Liver (tissue), 8 donors: ENCODE measurements at regions not wholly inside any gene's neighbourhood (a gene's known extent, or its start where the extent isn't known, plus 50 kb on each side); places are given as distances from the start of the nearest gene placed in this dataset.

Experiments used
- DNase-seq: peaks from one replicate; pipeline ENCODE4 v3.0.0-alpha.2; 2017; ENCODE audit warnings: low spot score
- H3K27ac ChIP-seq, 2 donors: one replicate each; pipeline ENCODE4 v1.7.0; 2013; ENCODE audit warnings: inconsistent platforms in 2 of 2, low read length in 2 of 2, control low read depth in 1 of 2, low read depth in 1 of 2, mild to moderate bottlenecking in 1 of 2
- H3K27me3 ChIP-seq, 4 donors: one replicate each; pipeline versions ENCODE4 v1.6.1 to v1.7.0; 2013; ENCODE audit warnings: low read length in 3 of 4, inconsistent platforms in 1 of 4, mild to moderate bottlenecking in 1 of 4, moderate library complexity in 1 of 4; ENCODE audit not compliant: control insufficient read depth in 4 of 4, insufficient read depth in 4 of 4
- H3K36me3 ChIP-seq, 4 donors: one replicate each; pipeline versions ENCODE4 v1.6.1 to v1.7.0; 2013; ENCODE audit warnings: low read length in 3 of 4, mild to moderate bottlenecking in 3 of 4, low read depth in 1 of 4, moderate library complexity in 1 of 4; ENCODE audit not compliant: control insufficient read depth in 4 of 4, insufficient read depth in 3 of 4
- H3K4me1 ChIP-seq, 4 donors: one replicate each; pipeline versions ENCODE4 v1.6.1 to v1.7.0; 2013; ENCODE audit warnings: low read length in 3 of 4, mild to moderate bottlenecking in 3 of 4, moderate library complexity in 1 of 4; ENCODE audit not compliant: control insufficient read depth in 4 of 4, insufficient read depth in 4 of 4
- H3K4me3 ChIP-seq, 3 donors: one replicate each; pipeline versions ENCODE4 v1.6.1 to v1.7.0; 2013; ENCODE audit warnings: low read length in 3 of 3, control low read depth in 1 of 3, low read depth in 1 of 3, mild to moderate bottlenecking in 1 of 3
- H3K9ac ChIP-seq, 2 donors: one replicate each; pipeline ENCODE4 v1.7.0; 2013; ENCODE audit warnings: low read length in 2 of 2, mild to moderate bottlenecking in 2 of 2, moderate library complexity in 2 of 2, control low read depth in 1 of 2, low read depth in 1 of 2
- H3K9me3 ChIP-seq, 4 donors: one replicate each; pipeline versions ENCODE4 v1.6.1 to v1.7.0; 2013; ENCODE audit warnings: low read length in 3 of 4; ENCODE audit not compliant: control insufficient read depth in 4 of 4
- EGR1 ChIP-seq, 2 donors: IDR thresholded peaks; 2 replicates each; pipeline ENCODE4 v1.6.1; 2016 to 2018; ENCODE audit warnings: antibody characterized with exemption in 2 of 2, low read depth in 2 of 2
- FOXA2 ChIP-seq: IDR thresholded peaks from 2 replicates; pipeline ENCODE4 v1.6.1; 2016; ENCODE audit warnings: antibody characterized with exemption
- GABPA ChIP-seq, 2 donors: IDR thresholded peaks in 1 of 2; conservative IDR thresholded peaks in 1 of 2; 2 replicates each; pipeline ENCODE4 v1.6.1; 2016; ENCODE audit warnings: antibody characterized with exemption in 2 of 2, mild to moderate bottlenecking in 1 of 2, moderate library complexity in 1 of 2
- HNF4A ChIP-seq, 2 donors: conservative IDR thresholded peaks; 2 replicates each; pipeline ENCODE4 v1.6.1; 2016; ENCODE audit warnings: antibody characterized with exemption in 2 of 2, mild to moderate bottlenecking in 2 of 2
- HNF4G ChIP-seq: IDR thresholded peaks from 2 replicates; pipeline ENCODE4 v1.6.1; 2016; ENCODE audit warnings: antibody characterized with exemption
- JUND ChIP-seq, 2 donors: IDR thresholded peaks; 2 replicates each; pipeline ENCODE4 v1.6.1; 2016; ENCODE audit warnings: antibody characterized with exemption in 2 of 2
- NR2F2 ChIP-seq: IDR thresholded peaks from 2 replicates; pipeline ENCODE4 v1.6.1; 2016; ENCODE audit warnings: antibody characterized with exemption
- RAD21 ChIP-seq, 2 donors: IDR thresholded peaks; 2 replicates each; pipeline ENCODE4 v1.6.1; 2016; ENCODE audit warnings: antibody characterized with exemption in 2 of 2, mild to moderate bottlenecking in 2 of 2
- RXRA ChIP-seq, 2 donors: IDR thresholded peaks; 2 replicates each; pipeline ENCODE4 v1.6.1; 2017 to 2018; ENCODE audit warnings: antibody characterized with exemption in 2 of 2, mild to moderate bottlenecking in 1 of 2
- SP1 ChIP-seq: IDR thresholded peaks from 2 replicates; pipeline ENCODE4 v1.6.1; 2018; ENCODE audit warnings: antibody characterized with exemption, mild to moderate bottlenecking
- TAF1 ChIP-seq: conservative IDR thresholded peaks from 2 replicates; pipeline ENCODE4 v1.6.1; 2016; ENCODE audit warnings: antibody characterized with exemption, mild to moderate bottlenecking
- YY1 ChIP-seq: IDR thresholded peaks from 2 replicates; pipeline ENCODE4 v1.6.1; 2016; ENCODE audit warnings: antibody characterized with exemption, mild to moderate bottlenecking
- WGBS: extraction: QIAGEN DNeasy Blood & Tissue Kit; methylation state at CpG from one replicate; pipeline ENCODE4 v1.1.7; 2013; 5-methylcytosine and 5-hydroxymethylcytosine counted together
- TF ChIP-seq, protein P1 (sequence below): IDR thresholded peaks from 2 replicates; pipeline ENCODE4 v1.6.1; 2016; ENCODE audit warnings: antibody characterized with exemption
- TF ChIP-seq, protein P2 (sequence below): IDR thresholded peaks from 2 replicates; pipeline ENCODE4 v1.6.1; 2016; ENCODE audit warnings: antibody characterized with exemption
- TF ChIP-seq, protein P3 (sequence below): fragments of 150-350 bp; IDR thresholded peaks from 2 replicates; pipeline ENCODE4 v1.5.1; 2017; ENCODE audit warnings: improper control_type of control experiment, low read depth, low read length; ENCODE audit not compliant: missing input control
- TF ChIP-seq, protein P4 (sequence below): IDR thresholded peaks from 2 replicates; pipeline ENCODE4 v1.6.1; 2016; ENCODE audit warnings: antibody characterized with exemption
- TF ChIP-seq, protein P5 (sequence below): IDR thresholded peaks from 2 replicates; pipeline ENCODE4 v1.6.1; 2016; ENCODE audit warnings: antibody characterized with exemption, mild to moderate bottlenecking
- donor health status: healthy.
- donor health status: healthy.
- donor health status: healthy.
- donor health status: healthy.
- donor health status: healthy.

DNA sequence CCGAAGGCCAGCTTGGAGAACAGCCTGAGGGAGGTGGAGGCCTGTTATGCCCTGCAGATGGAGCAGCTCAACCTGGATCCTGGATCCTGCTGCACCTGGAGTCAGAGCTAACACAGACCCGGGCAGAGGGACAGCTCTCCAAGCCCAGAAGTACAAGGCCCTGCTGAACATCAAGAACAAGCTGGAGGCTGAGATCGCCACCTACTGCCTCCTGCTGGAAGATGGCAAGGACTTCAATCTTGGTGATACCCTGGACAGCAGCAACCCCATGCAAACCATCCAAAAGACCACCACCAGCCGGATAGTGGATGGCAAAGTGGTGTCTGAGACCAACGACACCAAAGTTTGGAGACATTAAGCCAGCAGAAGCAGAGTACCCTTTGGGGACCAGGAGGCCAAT is 223.5 kb upstream of the ID4 start:
- Histone ChIP-seq H3K9ac (no peak overlapping the region), H3K27ac (peak overlapping the region in 1 of 2 donors; percentile 3), H3K27me3 (no peaks in the 10 kb centered on the region), H3K9me3 (peaks cover 0 to 4% (median 1%) of the 10 kb centered on the region in 4 donors), H3K36me3 (no peaks in the 10 kb centered on the region), H3K4me1 (no peaks in the 10 kb centered on the region), H3K4me3 (no peak overlapping the region)
- no peak for TF ChIP-seq EGR1 (IDR thresholded peaks at IDR 0.05; ENCODE audit: low read depth in 2 of 2)
- TF ChIP-seq HNF4A (conservative IDR thresholded peaks at IDR 0.05) = no peak
- TF ChIP-seq, protein P1, sequence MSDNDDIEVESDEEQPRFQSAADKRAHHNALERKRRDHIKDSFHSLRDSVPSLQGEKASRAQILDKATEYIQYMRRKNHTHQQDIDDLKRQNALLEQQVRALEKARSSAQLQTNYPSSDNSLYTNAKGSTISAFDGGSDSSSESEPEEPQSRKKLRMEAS = no peak
- TF ChIP-seq FOXA2 = no peak
- TF ChIP-seq, protein P2, sequence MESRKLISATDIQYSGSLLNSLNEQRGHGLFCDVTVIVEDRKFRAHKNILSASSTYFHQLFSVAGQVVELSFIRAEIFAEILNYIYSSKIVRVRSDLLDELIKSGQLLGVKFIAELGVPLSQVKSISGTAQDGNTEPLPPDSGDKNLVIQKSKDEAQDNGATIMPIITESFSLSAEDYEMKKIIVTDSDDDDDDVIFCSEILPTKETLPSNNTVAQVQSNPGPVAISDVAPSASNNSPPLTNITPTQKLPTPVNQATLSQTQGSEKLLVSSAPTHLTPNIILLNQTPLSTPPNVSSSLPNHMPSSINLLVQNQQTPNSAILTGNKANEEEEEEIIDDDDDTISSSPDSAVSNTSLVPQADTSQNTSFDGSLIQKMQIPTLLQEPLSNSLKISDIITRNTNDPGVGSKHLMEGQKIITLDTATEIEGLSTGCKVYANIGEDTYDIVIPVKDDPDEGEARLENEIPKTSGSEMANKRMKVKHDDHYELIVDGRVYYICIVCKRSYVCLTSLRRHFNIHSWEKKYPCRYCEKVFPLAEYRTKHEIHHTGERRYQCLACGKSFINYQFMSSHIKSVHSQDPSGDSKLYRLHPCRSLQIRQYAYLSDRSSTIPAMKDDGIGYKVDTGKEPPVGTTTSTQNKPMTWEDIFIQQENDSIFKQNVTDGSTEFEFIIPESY = no peak
- TF ChIP-seq TAF1 = no peak
- no peak for TF ChIP-seq GABPA (IDR thresholded peaks at IDR 0.05 in 1 of 2, conservative IDR thresholded peaks at IDR 0.05 in 1 of 2)
- TF ChIP-seq, protein P3, sequence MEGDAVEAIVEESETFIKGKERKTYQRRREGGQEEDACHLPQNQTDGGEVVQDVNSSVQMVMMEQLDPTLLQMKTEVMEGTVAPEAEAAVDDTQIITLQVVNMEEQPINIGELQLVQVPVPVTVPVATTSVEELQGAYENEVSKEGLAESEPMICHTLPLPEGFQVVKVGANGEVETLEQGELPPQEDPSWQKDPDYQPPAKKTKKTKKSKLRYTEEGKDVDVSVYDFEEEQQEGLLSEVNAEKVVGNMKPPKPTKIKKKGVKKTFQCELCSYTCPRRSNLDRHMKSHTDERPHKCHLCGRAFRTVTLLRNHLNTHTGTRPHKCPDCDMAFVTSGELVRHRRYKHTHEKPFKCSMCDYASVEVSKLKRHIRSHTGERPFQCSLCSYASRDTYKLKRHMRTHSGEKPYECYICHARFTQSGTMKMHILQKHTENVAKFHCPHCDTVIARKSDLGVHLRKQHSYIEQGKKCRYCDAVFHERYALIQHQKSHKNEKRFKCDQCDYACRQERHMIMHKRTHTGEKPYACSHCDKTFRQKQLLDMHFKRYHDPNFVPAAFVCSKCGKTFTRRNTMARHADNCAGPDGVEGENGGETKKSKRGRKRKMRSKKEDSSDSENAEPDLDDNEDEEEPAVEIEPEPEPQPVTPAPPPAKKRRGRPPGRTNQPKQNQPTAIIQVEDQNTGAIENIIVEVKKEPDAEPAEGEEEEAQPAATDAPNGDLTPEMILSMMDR = no peak
- TF ChIP-seq NR2F2 = no peak
- TF ChIP-seq HNF4G = no peak
- TF ChIP-seq RXRA (IDR thresholded peaks at IDR 0.05) = no peak
- TF ChIP-seq SP1 = no peak
- no peak for TF ChIP-seq RAD21 (IDR thresholded peaks at IDR 0.05)
- TF ChIP-seq JUND (IDR thresholded peaks at IDR 0.05) = no peak
- TF ChIP-seq YY1 = no peak
- TF ChIP-seq, protein P4, sequence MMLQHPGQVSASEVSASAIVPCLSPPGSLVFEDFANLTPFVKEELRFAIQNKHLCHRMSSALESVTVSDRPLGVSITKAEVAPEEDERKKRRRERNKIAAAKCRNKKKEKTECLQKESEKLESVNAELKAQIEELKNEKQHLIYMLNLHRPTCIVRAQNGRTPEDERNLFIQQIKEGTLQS = no peak
- TF ChIP-seq, protein P5, sequence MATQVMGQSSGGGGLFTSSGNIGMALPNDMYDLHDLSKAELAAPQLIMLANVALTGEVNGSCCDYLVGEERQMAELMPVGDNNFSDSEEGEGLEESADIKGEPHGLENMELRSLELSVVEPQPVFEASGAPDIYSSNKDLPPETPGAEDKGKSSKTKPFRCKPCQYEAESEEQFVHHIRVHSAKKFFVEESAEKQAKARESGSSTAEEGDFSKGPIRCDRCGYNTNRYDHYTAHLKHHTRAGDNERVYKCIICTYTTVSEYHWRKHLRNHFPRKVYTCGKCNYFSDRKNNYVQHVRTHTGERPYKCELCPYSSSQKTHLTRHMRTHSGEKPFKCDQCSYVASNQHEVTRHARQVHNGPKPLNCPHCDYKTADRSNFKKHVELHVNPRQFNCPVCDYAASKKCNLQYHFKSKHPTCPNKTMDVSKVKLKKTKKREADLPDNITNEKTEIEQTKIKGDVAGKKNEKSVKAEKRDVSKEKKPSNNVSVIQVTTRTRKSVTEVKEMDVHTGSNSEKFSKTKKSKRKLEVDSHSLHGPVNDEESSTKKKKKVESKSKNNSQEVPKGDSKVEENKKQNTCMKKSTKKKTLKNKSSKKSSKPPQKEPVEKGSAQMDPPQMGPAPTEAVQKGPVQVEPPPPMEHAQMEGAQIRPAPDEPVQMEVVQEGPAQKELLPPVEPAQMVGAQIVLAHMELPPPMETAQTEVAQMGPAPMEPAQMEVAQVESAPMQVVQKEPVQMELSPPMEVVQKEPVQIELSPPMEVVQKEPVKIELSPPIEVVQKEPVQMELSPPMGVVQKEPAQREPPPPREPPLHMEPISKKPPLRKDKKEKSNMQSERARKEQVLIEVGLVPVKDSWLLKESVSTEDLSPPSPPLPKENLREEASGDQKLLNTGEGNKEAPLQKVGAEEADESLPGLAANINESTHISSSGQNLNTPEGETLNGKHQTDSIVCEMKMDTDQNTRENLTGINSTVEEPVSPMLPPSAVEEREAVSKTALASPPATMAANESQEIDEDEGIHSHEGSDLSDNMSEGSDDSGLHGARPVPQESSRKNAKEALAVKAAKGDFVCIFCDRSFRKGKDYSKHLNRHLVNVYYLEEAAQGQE = no peak
- 81% methylated on average over 5 of the region's 5 CpGs for WGBS
- DNase-seq = no peak

DNA sequence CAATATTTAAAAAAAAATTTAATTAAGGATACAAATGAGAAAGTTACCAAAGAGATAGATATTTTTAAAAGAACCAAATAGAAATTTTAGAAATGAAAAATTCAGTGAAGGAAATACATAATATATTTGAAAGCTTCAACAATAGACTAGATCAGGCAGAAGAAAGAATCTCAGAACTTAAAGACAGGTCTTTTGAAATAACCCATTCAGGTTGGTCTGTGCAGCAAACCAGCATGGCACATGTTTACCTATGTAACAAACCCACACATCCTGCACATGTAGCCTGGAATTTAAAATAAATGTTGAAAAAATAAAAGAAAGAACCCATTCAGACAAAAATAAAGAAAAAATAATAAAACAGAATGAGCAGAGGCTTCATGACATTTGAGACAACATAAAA is 221.1 kb upstream of the ID4 start:
- TF ChIP-seq, protein P3 = no peak
- TF ChIP-seq FOXA2 (no peak), HNF4G (no peak)
- no peak for DNase-seq
- H3K36me3 ChIP-seq = no peaks in the 10 kb centered on the region
- no peaks in the 10 kb centered on the region for H3K4me1 ChIP-seq
- no peak overlapping the region for H3K27ac ChIP-seq
- no peaks in the 10 kb centered on the region for H3K27me3 ChIP-seq
- peaks cover 0 to 4% (median 2%) of the 10 kb centered on the region in 4 donors for H3K9me3 ChIP-seq
- H3K4me3 ChIP-seq = no peak overlapping the region
- H3K9ac ChIP-seq = no peak overlapping the region
